WTC11 (cell line): ENCODE measurements at regions not wholly inside any gene's neighbourhood (a gene's known extent, or its start where the extent isn't known, plus 50 kb on each side); places are given as distances from the start of the nearest gene placed in this dataset.

Experiments used
- ATAC-seq: fragments of 200-7000 bp; cut with Tn5 transposase; 2 replicates; pipeline ENCODE4 v1.10.0; 2021; ENCODE audit warnings: mild to moderate bottlenecking, moderate library complexity
- CTCF ChIA-PET: fragments of 300-600 bp; sonication (Branson Sonifier 250); formaldehyde crosslinking; loops from one replicate; lab custom pipeline; 2021; ENCODE audit warnings: antibody characterized with exemption; lab: Charles Lee
- POLR2A ChIA-PET: fragments of 350-600 bp; sonication (Branson Sonifier 250); formaldehyde crosslinking; loops from one replicate; lab custom pipeline; 2021; ENCODE audit warnings: antibody characterized with exemption; lab: Charles Lee
- DNase-seq: peaks from one replicate; pipeline ENCODE4 v3.0.0; 2021; ENCODE audit warnings: low spot score
- H3K27ac Mint-ChIP-seq: 2 replicates; pipeline ENCODE4 v1.8.0; 2021; ENCODE audit warnings: mixed read lengths
- H3K27me3 Mint-ChIP-seq: 2 replicates; pipeline ENCODE4 v1.8.0; 2021; ENCODE audit warnings: low read depth, mild to moderate bottlenecking, moderate library complexity, mixed read lengths
- H3K36me3 Mint-ChIP-seq: 2 replicates; pipeline ENCODE4 v1.8.0; 2021; ENCODE audit warnings: mixed read lengths
- H3K4me1 Mint-ChIP-seq: 2 replicates; pipeline ENCODE4 v1.8.0; 2022; ENCODE audit warnings: mixed read lengths
- H3K4me3 Mint-ChIP-seq: 2 replicates; pipeline ENCODE4 v1.8.0; 2021; ENCODE audit warnings: mild to moderate bottlenecking, moderate library complexity, mixed read lengths
- H3K9me3 Mint-ChIP-seq: 2 replicates; pipeline ENCODE4 v1.8.0; 2021; ENCODE audit warnings: mixed read lengths
- ATF1 ChIP-seq: sonication (generic); formaldehyde crosslinking; IDR thresholded peaks from 2 replicates; pipeline ENCODE4 v1.8.1; 2023; ENCODE audit warnings: mild to moderate bottlenecking, moderate library complexity, missing genetic modification reagents
- CBFB ChIP-seq: sonication (generic); formaldehyde crosslinking; IDR thresholded peaks from 2 replicates; pipeline ENCODE4 v1.8.1; 2022; ENCODE audit warnings: mild to moderate bottlenecking, low read depth, missing genetic modification reagents
- CREM ChIP-seq: sonication (generic); formaldehyde crosslinking; IDR thresholded peaks from 2 replicates; pipeline ENCODE4 v1.8.1; 2022; ENCODE audit warnings: mild to moderate bottlenecking, missing genetic modification reagents, moderate library complexity
- FOXJ3 ChIP-seq: sonication (generic); formaldehyde crosslinking; IDR thresholded peaks from 2 replicates; pipeline ENCODE4 v1.9.0; 2021; ENCODE audit warnings: missing genetic modification reagents, mild to moderate bottlenecking, borderline replicate concordance
- HMGXB4 ChIP-seq: sonication (generic); formaldehyde crosslinking; IDR thresholded peaks from 2 replicates; pipeline ENCODE4 v1.8.1; 2023; ENCODE audit warnings: mild to moderate bottlenecking, moderate library complexity, missing genetic modification reagents
- JUN ChIP-seq: sonication (generic); formaldehyde crosslinking; IDR thresholded peaks from 2 replicates; pipeline ENCODE4 v1.8.0; 2023; ENCODE audit warnings: mild to moderate bottlenecking, missing genetic modification reagents
- MXD4 ChIP-seq: fragments of 250-450 bp; sonication (Bioruptor Pico); IDR thresholded peaks from 2 replicates; pipeline ENCODE4 v1.8.0; 2021; ENCODE audit warnings: mild to moderate bottlenecking, moderate library complexity, borderline replicate concordance
- PRRX2 ChIP-seq: fragments of 250-450 bp; sonication (Bioruptor Pico); IDR thresholded peaks from 2 replicates; pipeline ENCODE4 v1.8.0; 2021; ENCODE audit warnings: mild to moderate bottlenecking
- TCF7 ChIP-seq: sonication (generic); formaldehyde crosslinking; IDR thresholded peaks from 2 replicates; pipeline ENCODE4 v1.8.0; 2022; ENCODE audit warnings: mild to moderate bottlenecking, low read depth, missing genetic modification reagents, moderate library complexity
- TEAD4 ChIP-seq: sonication (generic); formaldehyde crosslinking; IDR thresholded peaks from 2 replicates; pipeline ENCODE4 v1.8.0; 2022; ENCODE audit warnings: mild to moderate bottlenecking, missing genetic modification reagents
- ZBTB43 ChIP-seq: sonication (generic); formaldehyde crosslinking; IDR thresholded peaks from 2 replicates; pipeline ENCODE4 v1.8.1; 2023; ENCODE audit warnings: mild to moderate bottlenecking, missing genetic modification reagents
- ZNF121 ChIP-seq: sonication (generic); formaldehyde crosslinking; IDR thresholded peaks from 2 replicates; pipeline ENCODE4 v1.8.0; 2023; ENCODE audit warnings: missing genetic modification reagents
- ZNF512 ChIP-seq: sonication (generic); formaldehyde crosslinking; IDR thresholded peaks from 2 replicates; pipeline ENCODE4 v1.8.1; 2022; ENCODE audit warnings: missing genetic modification reagents, borderline replicate concordance
- ZNF532 ChIP-seq: fragments of 250-450 bp; sonication (Bioruptor Pico); IDR thresholded peaks from 2 replicates; pipeline ENCODE4 v1.9.0; 2021; ENCODE audit warnings: mild to moderate bottlenecking, borderline replicate concordance
- TF ChIP-seq, protein P1 (sequence below): fragments of 250-450 bp; sonication (Bioruptor Pico); IDR thresholded peaks from 2 replicates; pipeline ENCODE4 v1.9.0; 2021; ENCODE audit warnings: moderate library complexity, mild to moderate bottlenecking, inconsistent platforms, borderline replicate concordance
- TF ChIP-seq, protein P2 (sequence below): sonication (generic); formaldehyde crosslinking; IDR thresholded peaks from 2 replicates; pipeline ENCODE4 v1.8.0; 2023; ENCODE audit warnings: mild to moderate bottlenecking, missing genetic modification reagents
- TF ChIP-seq, protein P3 (sequence below): sonication (generic); formaldehyde crosslinking; IDR thresholded peaks from 2 replicates; pipeline ENCODE4 v1.8.0; 2022; ENCODE audit warnings: mild to moderate bottlenecking, missing genetic modification reagents

- ChIA-PET POLR2A (no interaction called here), CTCF (no interaction called here)
- TF ChIP-seq, protein P1, sequence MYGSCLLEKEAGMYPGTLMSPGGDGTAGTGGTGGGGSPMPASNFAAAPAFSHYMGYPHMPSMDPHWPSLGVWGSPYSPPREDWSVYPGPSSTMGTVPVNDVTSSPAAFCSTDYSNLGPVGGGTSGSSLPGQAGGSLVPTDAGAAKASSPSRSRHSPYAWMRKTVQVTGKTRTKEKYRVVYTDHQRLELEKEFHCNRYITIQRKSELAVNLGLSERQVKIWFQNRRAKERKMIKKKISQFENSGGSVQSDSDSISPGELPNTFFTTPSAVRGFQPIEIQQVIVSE (CRISPR knock-in tag), result no peak
- TF ChIP-seq ZBTB43 (no peak), CREM (CRISPR knock-in tag) (no peak), ZNF121 (no peak), ZNF532 (CRISPR knock-in tag) (no peak), ZNF512 (CRISPR knock-in tag) (no peak), CBFB (CRISPR knock-in tag) (no peak), FOXJ3 (no peak), JUN (no peak), TCF7 (CRISPR knock-in tag) (no peak), TEAD4 (CRISPR knock-in tag) (no peak), MXD4 (no peak), ATF1 (CRISPR knock-in tag) (no peak), HMGXB4 (CRISPR knock-in tag) (no peak), PRRX2 (CRISPR knock-in tag) (no peak)
- TF ChIP-seq, protein P2, sequence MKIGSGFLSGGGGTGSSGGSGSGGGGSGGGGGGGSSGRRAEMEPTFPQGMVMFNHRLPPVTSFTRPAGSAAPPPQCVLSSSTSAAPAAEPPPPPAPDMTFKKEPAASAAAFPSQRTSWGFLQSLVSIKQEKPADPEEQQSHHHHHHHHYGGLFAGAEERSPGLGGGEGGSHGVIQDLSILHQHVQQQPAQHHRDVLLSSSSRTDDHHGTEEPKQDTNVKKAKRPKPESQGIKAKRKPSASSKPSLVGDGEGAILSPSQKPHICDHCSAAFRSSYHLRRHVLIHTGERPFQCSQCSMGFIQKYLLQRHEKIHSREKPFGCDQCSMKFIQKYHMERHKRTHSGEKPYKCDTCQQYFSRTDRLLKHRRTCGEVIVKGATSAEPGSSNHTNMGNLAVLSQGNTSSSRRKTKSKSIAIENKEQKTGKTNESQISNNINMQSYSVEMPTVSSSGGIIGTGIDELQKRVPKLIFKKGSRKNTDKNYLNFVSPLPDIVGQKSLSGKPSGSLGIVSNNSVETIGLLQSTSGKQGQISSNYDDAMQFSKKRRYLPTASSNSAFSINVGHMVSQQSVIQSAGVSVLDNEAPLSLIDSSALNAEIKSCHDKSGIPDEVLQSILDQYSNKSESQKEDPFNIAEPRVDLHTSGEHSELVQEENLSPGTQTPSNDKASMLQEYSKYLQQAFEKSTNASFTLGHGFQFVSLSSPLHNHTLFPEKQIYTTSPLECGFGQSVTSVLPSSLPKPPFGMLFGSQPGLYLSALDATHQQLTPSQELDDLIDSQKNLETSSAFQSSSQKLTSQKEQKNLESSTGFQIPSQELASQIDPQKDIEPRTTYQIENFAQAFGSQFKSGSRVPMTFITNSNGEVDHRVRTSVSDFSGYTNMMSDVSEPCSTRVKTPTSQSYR (CRISPR knock-in tag), result no peak
- TF ChIP-seq, protein P3, sequence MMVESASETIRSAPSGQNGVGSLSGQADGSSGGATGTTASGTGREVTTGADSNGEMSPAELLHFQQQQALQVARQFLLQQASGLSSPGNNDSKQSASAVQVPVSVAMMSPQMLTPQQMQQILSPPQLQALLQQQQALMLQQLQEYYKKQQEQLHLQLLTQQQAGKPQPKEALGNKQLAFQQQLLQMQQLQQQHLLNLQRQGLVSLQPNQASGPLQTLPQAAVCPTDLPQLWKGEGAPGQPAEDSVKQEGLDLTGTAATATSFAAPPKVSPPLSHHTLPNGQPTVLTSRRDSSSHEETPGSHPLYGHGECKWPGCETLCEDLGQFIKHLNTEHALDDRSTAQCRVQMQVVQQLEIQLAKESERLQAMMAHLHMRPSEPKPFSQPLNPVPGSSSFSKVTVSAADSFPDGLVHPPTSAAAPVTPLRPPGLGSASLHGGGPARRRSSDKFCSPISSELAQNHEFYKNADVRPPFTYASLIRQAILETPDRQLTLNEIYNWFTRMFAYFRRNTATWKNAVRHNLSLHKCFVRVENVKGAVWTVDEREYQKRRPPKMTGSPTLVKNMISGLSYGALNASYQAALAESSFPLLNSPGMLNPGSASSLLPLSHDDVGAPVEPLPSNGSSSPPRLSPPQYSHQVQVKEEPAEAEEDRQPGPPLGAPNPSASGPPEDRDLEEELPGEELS (CRISPR knock-in tag), result no peak
- H3K36me3 Mint-ChIP-seq, result no peaks in the 10 kb centered on the region
- DNase-seq, result no peak
- H3K27ac Mint-ChIP-seq, result no peak overlapping the region
- no peaks in the 10 kb centered on the region for H3K4me1 Mint-ChIP-seq
- H3K4me3 Mint-ChIP-seq, result no peak overlapping the region
- ATAC-seq, result no peak
- H3K9me3 Mint-ChIP-seq, result no peaks in the 10 kb centered on the region
- H3K27me3 Mint-ChIP-seq, result no peaks in the 10 kb centered on the region
Measured at GRCh38 chr2:104318001-104318665, 535.8 kb upstream of the POU3F3 start.
